HG02610 (cell line): ENCODE measurements at regions not wholly inside any gene's neighbourhood (a gene's known extent, or its start where the extent isn't known, plus 50 kb on each side); places are given as distances from the start of the nearest gene placed in this dataset.

Experiments
- ATAC-seq: cut with Tn5 transposase; IDR thresholded peaks from one replicate; pipeline ENCODE4 v1.9.1; 2021; ENCODE audit warnings: mild to moderate bottlenecking, moderate library complexity; ENCODE audit not compliant: unreplicated experiment

GRCh38 chr1:221335161-221336101 is 406.5 kb downstream of the DUSP10 start:
- no peak for ATAC-seq

- ATAC-seq, result no peak
Measured at GRCh38 chr1:221336126-221336525, 405.8 kb downstream of the DUSP10 start.

GRCh38 chr1:221337106-221337505 is 404.8 kb downstream of the DUSP10 start:
- no peak for ATAC-seq

GRCh38 chr1:221343136-221343535 is 398.8 kb downstream of the DUSP10 start:
- no peak for ATAC-seq

GRCh38 chr1:221343607-221344006 is 398.3 kb downstream of the DUSP10 start:
- ATAC-seq, result no peak

- ATAC-seq, result no peak
Measured at GRCh38 chr1:221344693-221345092, 397.2 kb downstream of the DUSP10 start.

GRCh38 chr1:221347706-221348105 is 394.2 kb downstream of the DUSP10 start:
- no peak for ATAC-seq

- no peak for ATAC-seq
Measured at GRCh38 chr1:221350091-221350490, 391.8 kb downstream of the DUSP10 start.

GRCh38 chr1:221356693-221357092 is 385.2 kb downstream of the DUSP10 start:
- no peak for ATAC-seq

- ATAC-seq, result no peak
Measured at GRCh38 chr1:221363039-221363438, 378.9 kb downstream of the DUSP10 start.

- no peak for ATAC-seq
Measured at GRCh38 chr1:221366495-221367110, 375.3 kb downstream of the DUSP10 start.

GRCh38 chr1:221371705-221372104 is 370.2 kb downstream of the DUSP10 start:
- ATAC-seq, result no peak

- ATAC-seq, result no peak
Measured at GRCh38 chr1:221373795-221374194, 368.1 kb downstream of the DUSP10 start.

- no peak for ATAC-seq
Measured at GRCh38 chr1:221376286-221376685, 365.6 kb downstream of the DUSP10 start.

- ATAC-seq, result no peak
Measured at GRCh38 chr1:221381910-221382623, 359.8 kb downstream of the DUSP10 start.

GRCh38 chr1:221392453-221392852 is 349.4 kb downstream of the DUSP10 start:
- no peak for ATAC-seq

- no peak for ATAC-seq
Measured at GRCh38 chr1:221394011-221394544, 347.8 kb downstream of the DUSP10 start.

GRCh38 chr1:221396526-221396925 is 345.4 kb downstream of the DUSP10 start:
- no peak for ATAC-seq

- ATAC-seq, result no peak
Measured at GRCh38 chr1:221397141-221397540, 344.7 kb downstream of the DUSP10 start.

GRCh38 chr1:221397606-221398005 is 344.3 kb downstream of the DUSP10 start:
- no peak for ATAC-seq

- no peak for ATAC-seq
Measured at GRCh38 chr1:221405146-221405545, 336.7 kb downstream of the DUSP10 start.
